ENCODE measurements at regions not wholly inside any gene's neighbourhood (a gene's known extent, or its start where the extent isn't known, plus 50 kb on each side); places are given as distances from the start of the nearest gene placed in this dataset.

- DNase-seq (ENCODE audit: low read depth, low spot score), result no peak
Measured at GRCh38 chr6:81694855-81695254, 57.6 kb downstream of the TENT5A start.

- DNase-seq (ENCODE audit: low read depth, low spot score), result no peak
Measured at GRCh38 chr6:81694207-81694606, 58.3 kb downstream of the TENT5A start.

- no peak for DNase-seq (ENCODE audit: low read depth, low spot score)
Measured at GRCh38 chr6:81693266-81693665, 59.2 kb downstream of the TENT5A start.

GRCh38 chr6:81690073-81690472 is 62.4 kb downstream of the TENT5A start:
- DNase-seq (ENCODE audit: low read depth, low spot score), result no peak

- no peak for DNase-seq (ENCODE audit: low read depth, low spot score)
Measured at GRCh38 chr6:81689580-81689979, 62.9 kb downstream of the TENT5A start.

- DNase-seq (ENCODE audit: low read depth, low spot score), result no peak
Measured at GRCh38 chr6:81683912-81684311, 68.6 kb downstream of the TENT5A start.

- DNase-seq (ENCODE audit: low read depth, low spot score), result no peak
Measured at GRCh38 chr6:81682858-81683620, 69.4 kb downstream of the TENT5A start.

GRCh38 chr6:81682235-81682795 is 70.2 kb downstream of the TENT5A start:
- DNase-seq (ENCODE audit: low read depth, low spot score), result no peak

GRCh38 chr6:81669445-81669844 is 83.0 kb downstream of the TENT5A start:
- no peak for DNase-seq (ENCODE audit: low read depth, low spot score)

- no peak for DNase-seq (ENCODE audit: low read depth, low spot score)
Measured at GRCh38 chr6:81668615-81669047, 83.8 kb downstream of the TENT5A start.

GRCh38 chr6:81666481-81666880 is 86.0 kb downstream of the TENT5A start:
- DNase-seq (ENCODE audit: low read depth, low spot score), result no peak

GRCh38 chr6:81656231-81656630 is 96.2 kb downstream of the TENT5A start:
- no peak for DNase-seq (ENCODE audit: low read depth, low spot score)

- no peak for DNase-seq (ENCODE audit: low read depth, low spot score)
Measured at GRCh38 chr6:81655696-81656095, 96.8 kb downstream of the TENT5A start.

- no peak for DNase-seq (ENCODE audit: low read depth, low spot score)
Measured at GRCh38 chr6:81648502-81648901, 104.0 kb downstream of the TENT5A start.

- no peak for DNase-seq (ENCODE audit: low read depth, low spot score)
Measured at GRCh38 chr6:81643156-81643555, 109.3 kb downstream of the TENT5A start.

- DNase-seq (ENCODE audit: low read depth, low spot score), result no peak
Measured at GRCh38 chr6:81640891-81641290, 111.6 kb downstream of the TENT5A start.

GRCh38 chr6:81640126-81640525 is 112.4 kb downstream of the TENT5A start:
- DNase-seq (ENCODE audit: low read depth, low spot score), result no peak

GRCh38 chr6:81638366-81638765 is 114.1 kb downstream of the TENT5A start:
- no peak for DNase-seq (ENCODE audit: low read depth, low spot score)

- DNase-seq (ENCODE audit: low read depth, low spot score), result no peak
Measured at GRCh38 chr6:81636930-81637568, 115.4 kb downstream of the TENT5A start.

GRCh38 chr6:81634155-81634880 is 118.2 kb downstream of the TENT5A start:
- DNase-seq (ENCODE audit: low read depth, low spot score), result no peak

- DNase-seq (ENCODE audit: low read depth, low spot score), result no peak
Measured at GRCh38 chr6:81633391-81633790, 119.1 kb downstream of the TENT5A start.

- no peak for DNase-seq (ENCODE audit: low read depth, low spot score)
Measured at GRCh38 chr6:81630719-81631118, 121.8 kb downstream of the TENT5A start.
